Endometrial microvascular endothelial cells (primary cell): ENCODE measurements at regions not wholly inside any gene's neighbourhood (a gene's known extent, or its start where the extent isn't known, plus 50 kb on each side); places are given as distances from the start of the nearest gene placed in this dataset.

Source experiments
- in situ Hi-C: cut with HindIII; loops from 2 replicates; pipeline ENCODE4 v1.10.0; 2017; ENCODE audit warnings: low sequenced_read_pairs, low pct_unique_long_range_greater_than_20kb; ENCODE audit errors: inconsistent ontology term

DNA sequence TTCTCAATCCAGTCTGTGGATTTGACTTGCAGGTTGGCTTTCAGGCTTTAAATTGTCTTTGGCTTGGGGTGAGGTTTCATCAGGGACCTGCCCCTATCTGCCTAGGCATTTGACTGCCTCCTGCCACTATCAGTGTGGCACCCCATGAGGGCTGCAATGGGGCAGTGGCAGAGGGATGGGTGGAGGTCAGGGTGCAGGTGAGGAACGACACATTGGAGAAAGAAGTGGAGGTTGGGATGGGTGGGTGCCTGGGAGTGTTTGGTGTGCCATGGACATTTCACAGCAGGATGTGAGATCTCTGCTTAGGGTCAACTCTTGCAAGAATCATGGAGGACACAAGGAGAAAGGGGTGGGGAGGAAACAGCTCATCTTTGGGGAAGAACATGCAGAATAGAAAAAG lies 625.1 kb downstream of the PTPRU start:
- in situ Hi-C loops, result no loop called here

DNA sequence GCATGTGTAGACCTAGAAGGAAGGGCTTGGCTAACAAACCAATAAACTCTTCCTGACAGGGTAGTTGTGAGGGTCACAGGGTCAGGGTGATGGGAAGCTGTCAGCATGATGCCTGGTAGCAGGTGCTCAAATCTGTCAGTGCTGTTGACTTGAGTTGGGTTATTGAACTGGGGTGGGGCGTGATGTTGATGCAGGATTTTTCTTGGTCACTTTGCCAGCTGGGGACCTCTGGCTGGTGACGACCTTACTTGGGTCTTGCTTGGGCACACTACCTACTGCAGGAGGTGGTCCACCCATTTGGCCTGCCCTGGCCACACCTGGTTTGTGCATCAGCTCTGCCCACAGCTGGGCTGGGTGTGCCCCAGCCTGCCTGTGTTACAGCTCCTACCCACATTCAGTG lies 624.4 kb downstream of the PTPRU start:
- in situ Hi-C loops, result no loop called here

DNA sequence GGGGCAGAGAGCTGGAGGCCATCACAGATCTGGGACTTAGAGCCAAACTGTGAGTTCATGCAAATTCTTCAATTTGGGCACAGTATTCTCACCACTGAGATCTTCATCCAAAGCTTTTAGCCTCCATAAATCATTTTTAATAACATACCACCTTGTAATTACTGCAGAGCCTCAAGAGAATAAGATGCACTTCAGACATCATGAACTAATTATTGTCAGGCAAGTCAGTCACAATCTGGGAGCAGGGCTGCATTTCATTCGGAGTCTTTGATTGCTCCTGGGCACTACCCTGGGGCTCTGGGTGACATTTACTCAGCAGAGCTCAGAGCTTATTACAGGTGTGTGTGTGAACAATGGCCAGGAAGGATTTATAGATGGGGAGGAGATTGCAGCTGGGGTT lies 623.7 kb downstream of the PTPRU start:
- in situ Hi-C loops, result no loop called here

DNA sequence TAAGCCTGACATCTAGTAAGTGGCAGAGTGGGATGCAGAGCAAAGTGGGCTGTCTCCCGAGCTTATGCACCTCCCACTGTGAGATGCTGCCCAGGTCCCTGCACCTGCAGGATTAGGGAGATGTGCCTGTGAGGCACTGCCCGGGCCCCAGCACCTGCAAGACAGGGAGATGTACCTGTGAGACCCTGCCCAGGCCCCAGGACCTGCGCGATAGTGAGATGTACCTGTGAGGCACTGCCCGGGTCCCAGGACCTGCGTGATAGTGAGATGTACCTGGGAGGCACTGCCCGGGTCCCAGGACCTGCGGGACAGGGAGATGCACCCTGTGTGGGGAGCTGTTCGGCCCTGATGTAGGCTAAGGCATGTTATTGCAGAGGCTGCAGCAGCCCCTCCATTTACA lies 622.8 kb downstream of the PTPRU start:
- in situ Hi-C loops, result no loop called here

DNA sequence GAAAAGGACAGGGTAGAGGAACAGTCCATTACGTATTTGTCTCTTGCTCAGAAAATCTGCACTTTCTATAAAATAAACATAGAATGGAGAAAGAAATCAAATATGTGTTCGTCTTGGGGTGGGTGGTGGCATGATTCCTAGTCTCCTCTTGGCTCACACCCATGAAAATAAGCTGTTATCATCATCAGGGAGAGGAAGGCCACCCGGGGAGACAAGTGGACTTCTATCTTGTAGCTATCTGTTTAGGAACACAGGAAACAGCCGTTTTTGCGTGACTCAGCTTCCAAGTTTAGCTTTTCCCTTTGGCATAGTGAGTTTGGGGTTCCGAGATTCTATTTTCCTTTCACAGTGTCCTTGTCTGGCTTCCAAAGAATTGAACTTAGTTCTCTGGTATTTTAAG lies 622.3 kb downstream of the PTPRU start:
- in situ Hi-C loops, result no loop called here

DNA sequence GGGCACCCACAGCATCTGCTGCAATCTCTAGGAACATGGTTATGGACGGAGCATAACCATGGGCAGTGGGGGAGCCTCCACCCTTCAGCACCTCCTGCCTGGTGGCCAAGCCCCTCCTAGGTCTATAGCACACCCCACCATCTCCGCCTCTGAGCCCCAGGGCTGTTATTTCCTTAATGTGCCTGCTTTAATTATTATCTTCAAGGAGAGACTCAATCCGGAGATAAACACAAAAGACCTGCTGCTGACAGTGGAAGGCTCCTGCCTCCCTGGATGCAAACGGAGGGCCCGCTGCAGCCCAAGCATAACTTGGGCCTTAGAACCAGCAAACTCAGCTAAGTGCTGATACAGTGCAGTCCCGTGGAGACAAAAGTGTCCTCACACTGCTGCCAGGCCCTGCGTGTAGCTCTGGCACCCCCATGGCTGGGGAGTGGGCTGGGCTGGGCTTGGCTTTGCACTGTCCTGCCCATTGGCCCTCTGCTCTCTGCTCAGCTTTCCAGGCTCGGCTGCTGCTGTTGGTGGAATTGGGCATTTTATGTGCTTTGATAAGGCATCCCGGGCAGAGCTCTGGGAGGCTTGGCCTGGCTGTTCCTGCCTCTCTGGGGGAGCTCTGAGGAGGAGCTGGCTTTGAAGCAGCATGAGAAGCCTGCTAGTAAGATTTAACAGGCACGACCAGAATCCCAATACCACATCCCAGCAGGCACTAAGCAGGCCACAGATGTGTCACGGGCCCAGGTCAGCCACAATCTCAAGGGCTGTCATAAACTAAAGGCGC lies 620.2 kb downstream of the PTPRU start:
- in situ Hi-C loops, result no loop called here

DNA sequence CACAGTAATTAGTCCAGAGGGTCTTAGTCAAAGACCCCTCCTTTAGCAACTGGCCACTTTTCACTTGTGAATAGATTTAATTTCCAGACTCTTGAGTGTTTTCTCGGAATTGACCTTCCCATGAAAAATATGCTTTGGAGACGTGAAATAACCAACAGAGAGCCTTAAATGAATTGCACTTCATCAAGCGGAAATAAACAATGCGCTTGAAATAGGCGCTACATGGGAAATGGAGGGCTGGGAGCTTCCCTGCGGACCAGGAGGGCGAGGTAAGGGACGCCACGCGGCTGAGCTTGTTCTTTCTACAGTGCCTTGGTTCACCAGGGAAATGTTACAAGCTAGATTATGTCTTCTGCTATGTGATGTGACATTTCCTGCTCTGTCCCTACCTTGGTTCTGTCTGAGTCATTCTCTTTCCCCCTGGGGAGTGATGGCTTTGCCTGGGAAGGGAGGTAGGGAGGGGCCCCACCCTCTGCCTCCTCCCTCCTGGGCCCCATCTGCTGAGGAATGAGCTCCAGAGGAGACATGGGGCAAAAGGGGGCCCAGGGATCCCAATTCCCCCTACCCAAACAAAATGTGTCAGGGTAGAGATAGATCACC lies 619.3 kb downstream of the PTPRU start:
- in situ Hi-C loops, result no loop called here

DNA sequence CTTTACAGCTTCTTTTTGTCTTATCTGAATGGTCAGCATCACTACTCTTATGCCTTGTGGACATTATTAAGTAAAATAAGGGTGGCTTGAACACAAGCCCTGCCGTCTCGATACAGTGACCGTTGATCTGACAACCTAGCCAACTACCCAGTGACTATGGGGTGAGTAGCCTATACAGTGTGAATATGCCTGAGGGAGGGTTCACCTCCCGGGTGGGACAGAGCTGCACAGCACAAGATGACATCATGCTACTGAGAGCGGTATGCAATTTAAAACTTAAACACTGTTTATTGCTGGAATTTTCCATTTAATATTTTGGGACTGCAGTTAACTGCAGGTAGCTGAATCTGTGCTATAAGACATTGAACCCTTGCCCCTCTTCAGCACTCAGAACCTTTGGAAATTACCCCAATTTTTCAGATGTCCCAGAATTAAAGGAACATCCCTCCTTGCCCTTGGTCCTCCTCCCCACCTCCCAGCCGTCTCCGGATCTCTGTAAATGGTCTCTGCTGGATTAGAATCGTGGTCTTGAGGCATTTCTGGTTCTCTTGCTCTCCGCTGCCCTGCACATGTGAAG lies 618.5 kb downstream of the PTPRU start:
- in situ Hi-C loops, result no loop called here

DNA sequence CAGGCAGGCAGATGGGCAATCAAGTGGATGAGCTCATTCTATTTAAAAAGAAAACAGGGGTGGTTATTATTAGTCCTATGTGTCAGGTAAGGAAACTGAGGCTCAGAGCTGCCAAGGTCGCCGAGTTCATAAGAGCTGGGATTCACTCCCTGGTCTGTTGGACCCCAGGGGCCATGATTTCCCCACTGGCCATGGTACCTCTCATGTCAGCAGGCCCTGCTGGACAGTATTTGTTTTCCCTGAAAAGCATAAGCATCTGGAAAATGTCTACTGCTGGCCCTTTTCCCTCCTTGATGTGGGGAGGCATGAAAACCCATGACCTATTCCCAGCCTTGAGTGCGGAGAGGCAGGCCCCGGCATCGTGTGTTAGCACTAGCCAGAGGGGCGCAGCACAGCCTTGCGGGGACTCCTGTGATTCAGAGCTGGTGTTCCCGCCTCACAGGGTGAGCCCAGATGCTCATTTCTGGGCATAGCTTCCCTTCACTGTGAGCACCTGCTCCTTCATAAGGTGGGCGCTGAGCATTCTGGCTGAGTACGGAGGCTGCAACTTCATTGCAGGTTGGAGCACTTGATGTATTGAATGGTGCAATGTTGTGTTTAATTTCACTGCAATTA lies 617.5 kb downstream of the PTPRU start:
- in situ Hi-C loops, result no loop called here

DNA sequence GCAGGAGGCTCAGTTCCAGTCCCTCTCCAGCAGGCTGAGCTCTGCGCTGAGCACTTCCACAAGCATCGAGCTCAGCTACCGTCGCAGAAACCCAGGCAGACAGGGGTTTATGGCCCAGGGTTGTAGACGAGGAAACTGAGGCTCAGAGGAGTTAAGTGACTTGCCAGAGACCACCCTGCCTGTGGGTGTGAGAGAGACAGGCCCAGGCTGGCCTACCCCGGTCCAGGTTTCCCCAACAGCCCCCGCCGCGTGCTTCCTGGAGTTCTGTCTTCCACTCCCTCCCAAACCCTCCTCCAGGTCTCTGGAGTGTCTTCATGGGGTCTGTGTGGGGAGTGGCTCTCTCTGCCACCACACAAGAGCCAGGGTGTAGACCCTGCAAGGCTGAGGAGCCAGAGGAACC lies 615.9 kb downstream of the PTPRU start:
- in situ Hi-C loops, result no loop called here

DNA sequence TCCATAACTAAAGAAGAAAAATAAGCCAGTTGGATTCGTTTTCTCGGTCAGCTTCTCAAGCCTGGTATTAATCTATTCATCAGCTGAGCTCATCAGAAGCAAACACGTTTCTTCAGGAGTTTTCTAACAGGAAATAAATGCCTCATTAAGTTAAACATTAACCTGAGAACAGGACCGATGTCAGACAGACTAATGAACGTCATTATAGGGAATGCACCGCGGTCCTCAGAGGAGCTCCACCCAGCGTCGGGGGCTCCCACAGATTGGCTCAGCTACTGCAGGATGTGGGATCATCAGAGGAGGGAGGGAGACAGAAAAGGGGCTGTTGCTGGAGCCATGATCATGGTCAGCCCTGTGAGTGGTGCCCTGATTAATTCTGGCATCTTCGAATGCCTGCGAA lies 615.4 kb downstream of the PTPRU start:
- in situ Hi-C loops, result no loop called here

DNA sequence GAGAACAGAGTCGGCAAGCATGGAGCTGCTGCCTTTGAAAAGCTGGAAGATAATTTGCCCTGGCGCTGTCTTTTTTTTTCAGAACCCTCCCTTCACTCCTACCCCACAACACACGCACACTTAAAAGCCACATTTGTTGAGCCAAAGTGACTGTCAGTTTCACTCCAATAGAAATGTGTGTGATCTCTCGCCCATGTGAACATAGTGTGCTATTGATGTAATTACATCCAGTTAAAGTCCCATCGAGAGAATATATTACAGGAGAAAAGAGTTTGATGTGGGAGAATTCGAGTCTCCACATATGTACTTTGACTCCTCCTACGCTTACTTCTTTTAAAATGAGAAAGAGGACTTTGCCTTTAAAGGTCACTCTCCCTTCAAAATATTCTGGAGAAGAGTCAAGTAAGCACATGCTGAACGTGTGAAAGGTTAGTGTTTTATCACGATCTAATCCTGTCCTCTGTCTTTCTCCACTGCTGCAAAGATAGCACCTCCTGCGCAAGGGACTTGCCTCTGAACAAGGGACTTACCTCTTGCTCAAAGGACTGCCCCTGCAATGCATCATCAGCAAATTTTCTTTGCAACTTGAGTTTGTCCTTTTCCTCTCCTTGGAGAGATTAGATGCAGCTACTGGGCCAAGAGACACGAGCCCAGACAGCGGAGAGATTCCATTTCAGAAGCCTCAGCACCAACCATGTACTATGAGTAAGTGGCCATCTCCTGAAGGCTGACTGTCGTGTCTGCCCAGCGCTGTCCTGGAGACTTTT lies 613.9 kb downstream of the PTPRU start:
- in situ Hi-C loops, result no loop called here

DNA sequence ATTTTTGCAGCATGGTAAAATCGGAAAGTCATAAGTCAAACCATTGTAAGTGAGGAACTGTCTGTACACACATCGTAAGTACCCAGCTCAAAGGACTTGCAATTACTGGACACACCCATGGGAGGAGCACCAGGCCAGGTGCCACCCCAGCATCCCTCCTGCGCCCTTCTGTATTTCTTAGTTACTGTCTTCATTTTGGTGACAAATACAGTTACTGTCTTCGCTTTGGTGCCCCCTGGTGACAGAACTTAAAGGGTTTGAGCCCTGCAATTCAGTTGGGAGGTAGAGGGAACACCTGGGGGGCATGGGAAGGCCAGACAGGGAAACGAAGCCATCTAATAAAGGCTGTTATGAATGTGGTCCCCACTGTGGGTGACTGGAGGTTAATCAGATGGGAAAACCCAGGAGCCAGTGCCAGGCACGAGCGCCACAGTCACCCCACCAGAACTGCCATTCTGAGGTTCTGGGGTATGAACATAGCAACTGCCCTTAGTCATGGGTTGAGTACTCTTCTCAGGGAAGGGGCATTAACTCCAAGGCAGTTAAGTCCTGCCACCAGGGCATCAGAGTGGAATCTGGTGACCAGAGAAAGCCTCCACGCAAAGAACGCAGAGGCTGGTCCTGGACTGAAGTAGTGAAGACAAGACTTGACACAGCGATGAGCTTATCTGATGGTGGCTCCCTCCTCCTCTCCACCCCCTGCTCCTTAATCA lies 612.9 kb downstream of the PTPRU start:
- in situ Hi-C loops, result no loop called here

DNA sequence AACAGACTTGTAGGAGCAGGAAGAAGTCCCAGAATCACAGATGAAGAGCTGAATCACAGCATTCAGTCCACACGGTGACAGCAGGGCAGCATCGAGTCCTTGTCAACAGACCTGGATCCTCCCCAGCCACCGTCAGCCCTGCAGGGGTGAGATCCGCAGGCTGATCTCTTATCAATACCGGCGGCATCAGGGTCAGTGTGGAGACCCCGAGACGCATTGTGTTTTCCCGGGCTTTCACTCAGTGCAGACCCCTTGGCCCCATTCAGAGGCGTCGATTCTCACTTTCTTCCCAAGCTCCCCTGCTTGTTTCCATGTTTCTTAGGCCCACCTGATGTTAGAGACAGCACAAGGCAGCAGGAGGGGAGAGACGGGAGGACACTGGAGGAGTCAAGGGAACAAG lies 609.6 kb downstream of the PTPRU start:
- in situ Hi-C loops, result no loop called here

DNA sequence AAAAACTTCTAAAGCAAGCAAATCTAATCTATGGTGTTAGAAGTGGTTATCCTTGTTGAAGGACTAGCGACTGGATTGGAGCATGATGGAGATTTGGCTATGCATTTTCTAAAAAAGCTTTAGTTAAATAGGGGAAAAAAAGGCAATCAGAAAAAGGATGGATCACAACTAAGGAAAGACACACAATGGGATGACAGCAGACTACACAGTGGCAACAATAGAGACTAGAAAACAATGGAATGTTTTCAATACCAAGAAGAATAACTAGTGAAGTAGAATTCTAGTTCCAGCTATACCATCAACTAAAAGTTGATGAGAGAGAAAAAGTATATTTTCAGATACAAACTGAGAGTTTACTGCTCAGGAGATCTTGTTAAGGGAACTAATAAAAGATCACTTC lies 605.8 kb downstream of the PTPRU start:
- in situ Hi-C loops, result no loop called here

DNA sequence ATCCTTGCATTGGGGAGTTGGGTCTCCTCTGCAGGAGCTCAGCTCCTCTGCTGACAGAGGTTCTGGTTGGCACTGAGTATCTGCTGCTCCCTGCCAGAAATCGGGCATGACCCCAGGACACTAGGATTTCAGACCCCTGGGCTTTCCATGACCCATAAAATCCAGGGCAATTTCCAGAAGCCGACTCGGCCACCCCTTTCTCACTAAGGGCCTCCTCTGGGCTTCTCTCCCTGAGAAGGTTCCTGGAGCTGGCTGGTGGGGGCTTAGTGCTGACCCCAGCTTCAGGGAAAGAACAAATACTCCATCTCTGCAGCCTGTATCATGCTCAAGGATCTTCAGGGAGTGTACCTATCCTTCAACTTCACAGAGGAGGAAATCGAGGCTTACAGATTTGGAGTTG lies 603.4 kb downstream of the PTPRU start:
- in situ Hi-C loops, result no loop called here

DNA sequence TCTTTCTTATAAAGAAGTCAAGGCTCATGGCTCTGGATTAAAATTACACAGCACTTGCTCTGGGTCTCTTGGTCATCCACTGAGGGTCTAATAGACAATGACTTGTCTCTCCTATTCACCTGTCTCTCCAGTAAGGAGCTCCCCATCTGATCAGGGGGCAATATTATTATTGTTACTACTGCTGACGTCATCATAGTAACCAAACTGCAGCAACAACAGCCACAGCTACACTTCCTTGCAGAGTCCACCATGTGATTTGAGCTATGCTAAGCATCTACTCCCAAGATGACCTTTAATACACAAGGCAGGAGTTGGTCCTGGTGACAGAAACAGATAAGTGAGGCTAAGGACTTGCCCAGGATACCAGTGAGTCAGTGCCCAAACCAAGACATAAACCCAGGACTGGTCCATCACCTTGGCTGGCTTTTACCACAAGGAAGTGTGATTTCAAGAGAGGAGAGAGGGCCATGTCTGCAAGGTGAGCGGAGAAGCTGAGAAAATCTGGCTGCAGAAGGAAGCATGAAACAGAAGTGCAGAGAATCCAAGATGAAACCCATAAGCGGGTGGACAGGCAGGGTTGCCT lies 602.5 kb downstream of the PTPRU start:
- in situ Hi-C loops, result no loop called here
